GM21515 (cell line): ENCODE measurements at regions not wholly inside any gene's neighbourhood (a gene's known extent, or its start where the extent isn't known, plus 50 kb on each side); places are given as distances from the start of the nearest gene placed in this dataset.

ENCODE experiments used
- ATAC-seq: cut with Tn5 transposase; IDR thresholded peaks from one replicate; pipeline ENCODE4 v1.9.1; 2021; ENCODE audit not compliant: unreplicated experiment

GRCh38 chr3:168895419-168895818 lies 768.1 kb downstream of the MECOM start:
- ATAC-seq: no peak

- ATAC-seq: no peak
These were observed 769.3 kb downstream of the MECOM start for GRCh38 chr3:168894214-168894613.

- ATAC-seq: no peak
These were observed 773.8 kb downstream of the MECOM start for GRCh38 chr3:168889666-168890065.

GRCh38 chr3:168888781-168889180 lies 774.7 kb downstream of the MECOM start:
- no peak for ATAC-seq

GRCh38 chr3:168885028-168885427 lies 778.5 kb downstream of the MECOM start:
- ATAC-seq: no peak

- ATAC-seq: no peak
These were observed 779.1 kb downstream of the MECOM start for GRCh38 chr3:168884353-168884903.

- no peak for ATAC-seq
These were observed 780.4 kb downstream of the MECOM start for GRCh38 chr3:168883145-168883544.

GRCh38 chr3:168881804-168882203 lies 781.7 kb downstream of the MECOM start:
- no peak for ATAC-seq

GRCh38 chr3:168878655-168879054 lies 782.9 kb upstream of the GOLIM4 start:
- ATAC-seq: no peak

GRCh38 chr3:168877899-168878298 lies 782.2 kb upstream of the GOLIM4 start:
- ATAC-seq: no peak

- ATAC-seq: no peak
These were observed 780.8 kb upstream of the GOLIM4 start for GRCh38 chr3:168876346-168877035.

- ATAC-seq: no peak
These were observed 777.1 kb upstream of the GOLIM4 start for GRCh38 chr3:168872826-168873225.

- ATAC-seq: no peak
These were observed 775.2 kb upstream of the GOLIM4 start for GRCh38 chr3:168870892-168871291.

- ATAC-seq: peak; percentile 66
These were observed 769.4 kb upstream of the GOLIM4 start for GRCh38 chr3:168865022-168865551.

GRCh38 chr3:168864107-168865021 lies 768.6 kb upstream of the GOLIM4 start:
- ATAC-seq: peak; percentile 14

- no peak for ATAC-seq
These were observed 767.8 kb upstream of the GOLIM4 start for GRCh38 chr3:168863561-168863960.

GRCh38 chr3:168862466-168862865 lies 766.7 kb upstream of the GOLIM4 start:
- no peak for ATAC-seq

- ATAC-seq: no peak
These were observed 764.9 kb upstream of the GOLIM4 start for GRCh38 chr3:168860592-168860991.

GRCh38 chr3:168860028-168860427 lies 764.3 kb upstream of the GOLIM4 start:
- ATAC-seq: no peak

GRCh38 chr3:168859574-168859973 lies 763.9 kb upstream of the GOLIM4 start:
- ATAC-seq: no peak

- no peak for ATAC-seq
These were observed 763.4 kb upstream of the GOLIM4 start for GRCh38 chr3:168859143-168859542.

- no peak for ATAC-seq
These were observed 762.6 kb upstream of the GOLIM4 start for GRCh38 chr3:168858327-168858726.
